HCT116 (cell line): ENCODE measurements at regions not wholly inside any gene's neighbourhood (a gene's known extent, or its start where the extent isn't known, plus 50 kb on each side); places are given as distances from the start of the nearest gene placed in this dataset.
"Not testable (repeated sequence)": the region's sequence is repeated elsewhere in the genome, so short reads cannot be mapped to it uniquely, and the experiment has no call there.

Source experiments
- ATAC-seq: fragments of 200-7000 bp; cut with Tn5 transposase; 2 replicates; pipeline ENCODE4 v1.9.1; 2020; ENCODE audit warnings: mild to moderate bottlenecking, moderate library complexity
- BruUV-seq: library from RNA; stranded (reverse); fragments of 400-500 nt; replicated peaks from 2 replicates; lab custom pipeline; 2021; lab: Mats Ljungman, UMichigan
- CTCF ChIA-PET: fragments of 300-600 bp; sonication (Branson Sonifier 250); formaldehyde crosslinking; loops from one replicate; lab custom pipeline; 2021; ENCODE audit warnings: antibody characterized with exemption; lab: Charles Lee
- POLR2A ChIA-PET: fragments of 300-600, 350-600 bp; sonication (Branson Sonifier 250); formaldehyde crosslinking; loops from one replicate; lab custom pipeline; 2021; ENCODE audit warnings: antibody characterized with exemption; lab: Charles Lee
- RAD21 ChIA-PET, 2 experiments: fragments of 300-600 bp; sonication (Branson Sonifier 250); formaldehyde crosslinking; loops; one replicate each; lab custom pipeline; 2023; ENCODE audit warnings: low total read pairs in 2 of 2; ENCODE audit not compliant: uncharacterized antibody in 2 of 2, unreplicated experiment in 2 of 2, low non-redundant PET in 1 of 2; lab: Charles Lee
- DNase-seq: peaks from one replicate; pipeline ENCODE4 v3.0.0-alpha.2; 2010; ENCODE audit warnings: low read depth, low spot score
- H2AFZ ChIP-seq: fragments of 200-600 bp; shearing (Covaris generic), sonication (generic); 2 replicates; pipeline ENCODE4 v1.6.1; 2017; ENCODE audit warnings: low read depth, mixed run types, mixed read lengths, antibody characterized with exemption, low read length; ENCODE audit not compliant: poor library complexity, severe bottlenecking
- H3K27ac ChIP-seq: 2 replicates; pipeline ENCODE4 v1.5.1; 2012; ENCODE audit warnings: low read depth, low read length
- H3K27me3 ChIP-seq: fragments of 200-600 bp; sonication (generic); 2 replicates; pipeline ENCODE4 v1.6.1; 2016; ENCODE audit warnings: mixed run types, low read length, mixed read lengths; ENCODE audit not compliant: insufficient read depth
- H3K36me3 ChIP-seq, 2 experiments: fragments of 200-500 bp in 1 of 2; fragments of 200-600 bp in 1 of 2; sonication (Bioruptor generic) in 1 of 2; sonication (generic) in 1 of 2; 2 replicates each; pipeline versions ENCODE4 v1.5.1 to v1.6.1; 2014 to 2016; ENCODE audit warnings: low read length in 2 of 2, inconsistent platforms in 1 of 2, mixed read lengths in 1 of 2, mixed run types in 1 of 2; ENCODE audit not compliant: insufficient read depth in 2 of 2, control insufficient read depth in 1 of 2
- H3K4me1 ChIP-seq, 2 experiments: fragments of 200-600 bp in 1 of 2; sonication (generic) in 1 of 2; 2 replicates each; pipeline versions ENCODE4 v1.5.1 to v1.6.1; 2012 to 2017; ENCODE audit warnings: low read length in 2 of 2, inconsistent platforms in 1 of 2, mild to moderate bottlenecking in 1 of 2, mixed read lengths in 1 of 2, mixed run types in 1 of 2, moderate library complexity in 1 of 2; ENCODE audit not compliant: insufficient read depth in 2 of 2, control insufficient read depth in 1 of 2
- H3K4me2 ChIP-seq: fragments of 200-600 bp; sonication (generic); 2 replicates; pipeline ENCODE4 v1.6.1; 2017; ENCODE audit warnings: mixed run types, low read length, mixed read lengths
- H3K4me3 ChIP-seq, 2 experiments: fragments of 200-600 bp in 1 of 2; sonication (generic) in 1 of 2; replicated peaks in 1 of 2; 2 replicates each; pipeline ENCODE4 v1.5.1; 2011 to 2016; ENCODE audit warnings: low read length in 2 of 2, control low read depth in 1 of 2, low read depth in 1 of 2, mild to moderate bottlenecking in 1 of 2, mixed read lengths in 1 of 2, mixed run types in 1 of 2
- H3K79me2 ChIP-seq: fragments of 200-600 bp; sonication (generic); 2 replicates; pipeline ENCODE4 v1.6.1; 2017; ENCODE audit warnings: mild to moderate bottlenecking, mixed run types, low read length, moderate library complexity, mixed read lengths; ENCODE audit not compliant: insufficient read depth
- H3K9ac ChIP-seq: fragments of 200-600 bp; sonication (generic); 2 replicates; pipeline ENCODE4 v1.6.1; 2016; ENCODE audit warnings: low read length, mixed read lengths
- H3K9me2 ChIP-seq: fragments of 200-600 bp; sonication (generic), shearing (Covaris generic); 2 replicates; pipeline ENCODE4 v1.6.1; 2017; ENCODE audit warnings: mixed run types, mild to moderate bottlenecking, moderate library complexity; ENCODE audit not compliant: insufficient read depth
- H3K9me3 ChIP-seq, 2 experiments: fragments of 200-500 bp in 1 of 2; fragments of 200-600 bp in 1 of 2; sonication (Bioruptor generic) in 1 of 2; sonication (generic) in 1 of 2; 2 replicates each; pipeline ENCODE4 v1.6.1; 2014 to 2017; ENCODE audit warnings: low read length in 2 of 2, mixed read lengths in 2 of 2, inconsistent platforms in 1 of 2, low read depth in 1 of 2, mild to moderate bottlenecking in 1 of 2, mixed run types in 1 of 2, moderate library complexity in 1 of 2; ENCODE audit not compliant: control insufficient read depth in 1 of 2, insufficient read depth in 1 of 2
- H4K20me1 ChIP-seq: fragments of 200-600 bp; sonication (generic), shearing (Covaris generic); 2 replicates; pipeline ENCODE4 v1.6.1; 2017; ENCODE audit warnings: mixed run types, mild to moderate bottlenecking, moderate library complexity; ENCODE audit not compliant: insufficient read depth
- CBX3 ChIP-seq: IDR thresholded peaks from 2 replicates; pipeline ENCODE4 v1.6.1; 2012; ENCODE audit warnings: low read depth
- CEBPB ChIP-seq: IDR thresholded peaks from 2 replicates; pipeline ENCODE4 v1.6.1; 2012; ENCODE audit warnings: low read depth
- CTCF ChIP-seq, 3 experiments: fragments of 200-600 bp in 1 of 3; sonication (generic) in 1 of 3; IDR thresholded peaks in 2 of 3; conservative IDR thresholded peaks in 1 of 3; 2 replicates each; pipeline ENCODE4 v1.5.1; 2012 to 2017; ENCODE audit warnings: low read depth in 2 of 3, low read length in 2 of 3, antibody characterized with exemption in 1 of 3, borderline replicate concordance in 1 of 3, control low read depth in 1 of 3, mild to moderate bottlenecking in 1 of 3, mixed read lengths in 1 of 3, mixed run types in 1 of 3, moderate library complexity in 1 of 3; ENCODE audit not compliant: insufficient read depth in 1 of 3
- EGR1 ChIP-seq: IDR thresholded peaks from 2 replicates; pipeline ENCODE4 v1.6.1; 2012; ENCODE audit warnings: low read depth
- EZH2 ChIP-seq: fragments of 200-600 bp; sonication (generic); IDR thresholded peaks from 2 replicates; pipeline ENCODE4 v1.6.1; 2017; ENCODE audit warnings: antibody characterized with exemption, mixed run types
- JUND ChIP-seq: IDR thresholded peaks from 2 replicates; pipeline ENCODE4 v1.6.1; 2012
- MAX ChIP-seq: IDR thresholded peaks from 2 replicates; pipeline ENCODE4 v1.6.1; 2012
- POLR2A ChIP-seq: IDR thresholded peaks from 2 replicates; pipeline ENCODE4 v1.7.0; 2011; ENCODE audit warnings: borderline replicate concordance; ENCODE audit not compliant: insufficient read depth, insufficient read length; ENCODE audit errors: extremely low read depth
- REST ChIP-seq: IDR thresholded peaks from 2 replicates; pipeline ENCODE4 v1.6.1; 2012; ENCODE audit warnings: low read depth
- SP1 ChIP-seq: IDR thresholded peaks from 2 replicates; pipeline ENCODE4 v1.6.1; 2012; ENCODE audit warnings: low read depth
- SRF ChIP-seq: IDR thresholded peaks from 2 replicates; pipeline ENCODE4 v1.6.1; 2012; ENCODE audit warnings: low read depth
- YY1 ChIP-seq: IDR thresholded peaks from 2 replicates; pipeline ENCODE4 v1.6.1; 2011; ENCODE audit warnings: low read length, low read depth, moderate library complexity, mild to moderate bottlenecking; ENCODE audit not compliant: insufficient replicate concordance; ENCODE audit errors: extremely low read depth
- ZBTB33 ChIP-seq: IDR thresholded peaks from 2 replicates; pipeline ENCODE4 v1.6.1; 2011; ENCODE audit warnings: mild to moderate bottlenecking, low read length, moderate library complexity; ENCODE audit not compliant: insufficient replicate concordance; ENCODE audit errors: extremely low read depth
- ZNF274 ChIP-seq: fragments of 200-500 bp; sonication (Bioruptor generic); IDR thresholded peaks from 2 replicates; pipeline ENCODE4 v1.6.1; 2014; ENCODE audit warnings: mild to moderate bottlenecking, low read depth, low read length, inconsistent platforms
- intact Hi-C: fragments of 100-400 bp; cut with micrococcal nuclease; formaldehyde crosslinking; loops from 2 replicates; pipeline ENCODE4 v1.10.0; 2022

DNA sequence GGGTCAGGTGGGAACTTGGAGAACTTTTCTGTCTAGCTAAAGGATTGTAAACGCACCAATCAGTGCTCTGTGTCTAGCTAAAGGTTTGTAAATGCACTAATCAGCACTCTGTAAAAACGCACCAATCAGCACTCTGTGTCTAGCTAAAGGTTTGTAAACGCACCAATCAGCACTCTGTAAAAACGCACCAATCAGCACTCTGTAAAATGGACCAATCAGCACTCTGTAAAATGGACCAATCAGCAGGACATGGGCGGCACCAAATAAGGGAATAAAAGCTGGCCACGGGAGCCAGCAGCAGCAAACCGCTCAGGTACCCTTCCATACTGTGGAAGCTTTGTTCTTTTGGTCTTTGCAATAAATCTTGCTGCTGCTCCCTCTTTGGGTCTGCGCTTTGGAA lies 108.0 kb upstream of the MEGF10 start:
- ATAC-seq, H3K9me2 ChIP-seq, H3K9ac ChIP-seq, H3K9me3 ChIP-seq, H3K36me3 ChIP-seq, H4K20me1 ChIP-seq, CTCF ChIA-PET, H3K4me2 ChIP-seq, H3K4me1 ChIP-seq, H3K27me3 ChIP-seq, DNase-seq, H2AFZ ChIP-seq, intact Hi-C loops, RAD21 ChIA-PET, H3K4me3 ChIP-seq, H3K79me2 ChIP-seq, POLR2A ChIA-PET, H3K27ac ChIP-seq, BruUV-seq: not testable (repeated sequence)

- ChIA-PET CTCF (no interaction called here), POLR2A (no interaction called here)
- TF ChIP-seq EGR1: no peak
- no peak for TF ChIP-seq EZH2
- no peak for TF ChIP-seq REST
- no peak for TF ChIP-seq SRF
- TF ChIP-seq YY1: no peak
- TF ChIP-seq CBX3: no peak
- no peak for TF ChIP-seq MAX
- no peak for TF ChIP-seq CEBPB
- no peak for TF ChIP-seq POLR2A
- no peak for TF ChIP-seq ZBTB33
- no peak for TF ChIP-seq CTCF (IDR thresholded peaks at IDR 0.05 in 2 of 3, conservative IDR thresholded peaks at IDR 0.05 in 1 of 3; ENCODE audit: borderline replicate concordance in 1 of 3, insufficient read depth in 1 of 3, low read depth in 2 of 3, low read length in 2 of 3)
- no peak for TF ChIP-seq SP1
- TF ChIP-seq JUND: no peak
- no peak for TF ChIP-seq ZNF274
Measured at GRCh38 chr5:127183332-127183731, 107.3 kb upstream of the MEGF10 start.

More at GRCh38 chr5:127183332-127183731, 107.3 kb upstream of the MEGF10 start:
- RAD21 ChIA-PET: no interaction called here
- no TSS peak for BruUV-seq
- no peaks in the 10 kb centered on the region for H3K9me3 ChIP-seq
- no peak overlapping the region for H3K4me3 ChIP-seq
- H3K79me2 ChIP-seq: no peaks in the 10 kb centered on the region
- H3K36me3 ChIP-seq: no peaks in the 10 kb centered on the region
- no peak overlapping the region for H3K27ac ChIP-seq
- DNase-seq: no peak
- no peak overlapping the region for H2AFZ ChIP-seq
- no peak overlapping the region for H3K9ac ChIP-seq
- H4K20me1 ChIP-seq: no peaks in the 10 kb centered on the region
- H3K4me2 ChIP-seq: no peak overlapping the region
- no peaks in the 10 kb centered on the region for H3K27me3 ChIP-seq
- no peaks in the 10 kb centered on the region for H3K9me2 ChIP-seq
- intact Hi-C loops: no loop called here
- H3K4me1 ChIP-seq: 0 out of 4 replicates have a peak, but pooled peaks cover 0 to 5% of the 10 kb centered on the region in 2 experiments
- no peak for ATAC-seq
